Testis (tissue), 2 donors: ENCODE measurements at regions not wholly inside any gene's neighbourhood (a gene's known extent, or its start where the extent isn't known, plus 50 kb on each side); places are given as distances from the start of the nearest gene placed in this dataset.

Experiments used
- CTCF ChIP-seq, 3 experiments: fragments of 450-650 bp in 2 of 3; fragments of 200-600 bp in 1 of 3; sonication (generic) in 1 of 3; IDR thresholded peaks; one replicate each; pipeline ENCODE4 v1.5.1; 2016 to 2019; ENCODE audit warnings: antibody characterized with exemption in 3 of 3, mild to moderate bottlenecking in 2 of 3, moderate library complexity in 1 of 3
- POLR2A ChIP-seq: fragments of 450-650 bp; IDR thresholded peaks from one replicate; pipeline ENCODE4 v1.6.1; 2017; ENCODE audit warnings: antibody characterized with exemption, mild to moderate bottlenecking, moderate library complexity

GRCh38 chrX:116781926-116782325, 319.1 kb upstream of the CT83 start:
- no peak for TF ChIP-seq CTCF (IDR thresholded peaks at IDR 0.05)
- no peak for TF ChIP-seq POLR2A
